ENCODE measurements at regions not wholly inside any gene's neighbourhood (a gene's known extent, or its start where the extent isn't known, plus 50 kb on each side); places are given as distances from the start of the nearest gene placed in this dataset.

DNA sequence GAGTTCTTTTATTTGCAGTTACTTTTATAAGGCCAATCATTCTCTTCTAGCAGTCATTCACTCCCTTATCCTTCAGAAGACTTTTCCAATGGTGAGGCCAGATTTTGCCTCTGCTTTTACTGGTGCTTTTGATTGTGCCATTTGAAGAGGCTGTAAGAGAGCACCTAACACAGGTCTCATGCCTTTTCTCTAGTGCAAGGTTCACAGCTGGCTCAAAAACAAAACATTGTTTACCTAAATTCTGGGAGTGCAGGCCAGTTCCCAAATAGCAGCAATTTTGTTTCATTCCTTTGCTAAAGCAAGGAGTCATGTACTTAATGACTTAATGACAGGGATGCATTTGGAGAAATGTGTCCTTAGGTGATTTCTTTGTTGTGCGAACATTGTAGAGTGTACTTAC, 192.0 kb downstream of the SYT10 start:
- TF ChIP-seq, protein P1, sequence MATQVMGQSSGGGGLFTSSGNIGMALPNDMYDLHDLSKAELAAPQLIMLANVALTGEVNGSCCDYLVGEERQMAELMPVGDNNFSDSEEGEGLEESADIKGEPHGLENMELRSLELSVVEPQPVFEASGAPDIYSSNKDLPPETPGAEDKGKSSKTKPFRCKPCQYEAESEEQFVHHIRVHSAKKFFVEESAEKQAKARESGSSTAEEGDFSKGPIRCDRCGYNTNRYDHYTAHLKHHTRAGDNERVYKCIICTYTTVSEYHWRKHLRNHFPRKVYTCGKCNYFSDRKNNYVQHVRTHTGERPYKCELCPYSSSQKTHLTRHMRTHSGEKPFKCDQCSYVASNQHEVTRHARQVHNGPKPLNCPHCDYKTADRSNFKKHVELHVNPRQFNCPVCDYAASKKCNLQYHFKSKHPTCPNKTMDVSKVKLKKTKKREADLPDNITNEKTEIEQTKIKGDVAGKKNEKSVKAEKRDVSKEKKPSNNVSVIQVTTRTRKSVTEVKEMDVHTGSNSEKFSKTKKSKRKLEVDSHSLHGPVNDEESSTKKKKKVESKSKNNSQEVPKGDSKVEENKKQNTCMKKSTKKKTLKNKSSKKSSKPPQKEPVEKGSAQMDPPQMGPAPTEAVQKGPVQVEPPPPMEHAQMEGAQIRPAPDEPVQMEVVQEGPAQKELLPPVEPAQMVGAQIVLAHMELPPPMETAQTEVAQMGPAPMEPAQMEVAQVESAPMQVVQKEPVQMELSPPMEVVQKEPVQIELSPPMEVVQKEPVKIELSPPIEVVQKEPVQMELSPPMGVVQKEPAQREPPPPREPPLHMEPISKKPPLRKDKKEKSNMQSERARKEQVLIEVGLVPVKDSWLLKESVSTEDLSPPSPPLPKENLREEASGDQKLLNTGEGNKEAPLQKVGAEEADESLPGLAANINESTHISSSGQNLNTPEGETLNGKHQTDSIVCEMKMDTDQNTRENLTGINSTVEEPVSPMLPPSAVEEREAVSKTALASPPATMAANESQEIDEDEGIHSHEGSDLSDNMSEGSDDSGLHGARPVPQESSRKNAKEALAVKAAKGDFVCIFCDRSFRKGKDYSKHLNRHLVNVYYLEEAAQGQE (IDR thresholded peaks at IDR 0.05; ENCODE audit: low read depth): no peak
- TF ChIP-seq MAX (IDR thresholded peaks at IDR 0.05): no peak
- TF ChIP-seq NFIC (IDR thresholded peaks at IDR 0.05): no peak
- no peak for TF ChIP-seq RAD21 (IDR thresholded peaks at IDR 0.05; ENCODE audit: low read depth)
- TF ChIP-seq CEBPB (IDR thresholded peaks at IDR 0.05): no peak
- no peak for TF ChIP-seq YY1 (IDR thresholded peaks at IDR 0.05; ENCODE audit: low read depth)
- no peak for TF ChIP-seq TEAD4 (IDR thresholded peaks at IDR 0.05)
- TF ChIP-seq EGR1 (IDR thresholded peaks at IDR 0.05): no peak

DNA sequence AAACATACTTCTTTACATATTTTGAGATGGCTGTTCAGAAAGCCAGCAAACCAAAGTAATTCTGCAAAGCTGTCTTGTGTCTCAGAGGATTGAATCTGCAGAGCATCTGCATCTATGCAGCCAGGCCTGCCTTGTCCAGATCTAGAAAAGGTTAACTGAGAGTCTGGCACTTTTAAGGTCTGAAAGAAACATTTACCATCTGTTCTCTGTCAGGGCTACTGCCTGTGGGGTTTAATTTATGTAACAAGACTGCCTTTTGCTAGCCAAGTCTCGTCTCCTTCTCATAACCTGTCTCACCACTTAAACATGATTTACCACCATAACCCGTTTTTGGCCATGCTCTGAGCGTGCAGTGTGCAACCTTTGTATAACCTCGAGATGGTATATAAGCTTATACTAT, 194.2 kb downstream of the SYT10 start:
- no peak for TF ChIP-seq EGR1 (IDR thresholded peaks at IDR 0.05)
- no peak for TF ChIP-seq TCF12 (IDR thresholded peaks at IDR 0.05; ENCODE audit: low read depth)
- no peak for TF ChIP-seq YY1 (IDR thresholded peaks at IDR 0.05; ENCODE audit: low read depth)
- TF ChIP-seq CREB1 (IDR thresholded peaks at IDR 0.05; ENCODE audit: low read depth): no peak
- TF ChIP-seq, protein P1 (IDR thresholded peaks at IDR 0.05; ENCODE audit: low read depth): no peak
- no peak for TF ChIP-seq NFIC (IDR thresholded peaks at IDR 0.05)
- TF ChIP-seq EP300 (IDR thresholded peaks at IDR 0.05; ENCODE audit: borderline replicate concordance): no peak
- no peak for TF ChIP-seq RAD21 (IDR thresholded peaks at IDR 0.05; ENCODE audit: low read depth)
- TF ChIP-seq ZBTB7A (IDR thresholded peaks at IDR 0.05; ENCODE audit: low read depth): no peak
- TF ChIP-seq TEAD4 (IDR thresholded peaks at IDR 0.05): no peak
- no peak for TF ChIP-seq MAX (IDR thresholded peaks at IDR 0.05)
- no peak for TF ChIP-seq USF1 (IDR thresholded peaks at IDR 0.05)
- TF ChIP-seq FOXM1 (IDR thresholded peaks at IDR 0.05; ENCODE audit: borderline replicate concordance, low read depth): no peak
- TF ChIP-seq CEBPB (IDR thresholded peaks at IDR 0.05): no peak
- no peak for TF ChIP-seq TAF1 (IDR thresholded peaks at IDR 0.05; ENCODE audit: low read depth)

- TF ChIP-seq MAX (IDR thresholded peaks at IDR 0.05): no peak
- no peak for TF ChIP-seq RAD21 (IDR thresholded peaks at IDR 0.05; ENCODE audit: low read depth)
- no peak for TF ChIP-seq EGR1 (IDR thresholded peaks at IDR 0.05)
- no peak for TF ChIP-seq YY1 (IDR thresholded peaks at IDR 0.05; ENCODE audit: low read depth)
- TF ChIP-seq CREB1 (IDR thresholded peaks at IDR 0.05; ENCODE audit: low read depth): no peak
- no peak for TF ChIP-seq TAF1 (IDR thresholded peaks at IDR 0.05; ENCODE audit: low read depth)
- TF ChIP-seq, protein P1 (IDR thresholded peaks at IDR 0.05; ENCODE audit: low read depth): no peak
- TF ChIP-seq TEAD4 (IDR thresholded peaks at IDR 0.05): no peak
These were observed 212.9 kb downstream of the SYT10 start for GRCh38 chr12:33226671-33227070.

- TF ChIP-seq YY1 (IDR thresholded peaks at IDR 0.05; ENCODE audit: low read depth) (no peak), MAX (IDR thresholded peaks at IDR 0.05) (no peak), ZBTB7A (IDR thresholded peaks at IDR 0.05; ENCODE audit: low read depth) (no peak), TEAD4 (IDR thresholded peaks at IDR 0.05) (no peak), NFIC (IDR thresholded peaks at IDR 0.05) (no peak), EP300 (IDR thresholded peaks at IDR 0.05; ENCODE audit: borderline replicate concordance) (no peak), USF1 (IDR thresholded peaks at IDR 0.05) (no peak), CEBPB (IDR thresholded peaks at IDR 0.05) (no peak), TAF1 (IDR thresholded peaks at IDR 0.05; ENCODE audit: low read depth) (no peak), RAD21 (IDR thresholded peaks at IDR 0.05; ENCODE audit: low read depth) (no peak), FOXM1 (IDR thresholded peaks at IDR 0.05; ENCODE audit: borderline replicate concordance, low read depth) (no peak), EGR1 (IDR thresholded peaks at IDR 0.05) (no peak)
- TF ChIP-seq, protein P1 (IDR thresholded peaks at IDR 0.05; ENCODE audit: low read depth): no peak
These were observed 215.7 kb downstream of the SYT10 start for GRCh38 chr12:33223956-33224355.
